SK-N-SH (cell line): ENCODE measurements at regions not wholly inside any gene's neighbourhood (a gene's known extent, or its start where the extent isn't known, plus 50 kb on each side); places are given as distances from the start of the nearest gene placed in this dataset.

Experiments
- CTCF ChIA-PET: fragments of 300-600, 350-600 bp; formaldehyde crosslinking; extraction: SDS; loops from one replicate; lab custom pipeline; 2021; lab: Yijun Ruan, JAX
- POLR2A ChIA-PET: fragments of 350-600 bp; sonication (Branson Sonifier 250); formaldehyde crosslinking; extraction: SDS; loops from one replicate; lab custom pipeline; 2020; ENCODE audit warnings: antibody characterized with exemption, inconsistent platforms; lab: Yijun Ruan, JAX
- DNase-seq: peaks from one replicate; pipeline ENCODE4 v3.0.0; 2012
- H2AFZ ChIP-seq: fragments of 200-600 bp; sonication (generic); 2 replicates; pipeline ENCODE4 v1.8.1; 2016; ENCODE audit warnings: antibody characterized with exemption, mild to moderate bottlenecking, low read depth
- H3F3A ChIP-seq: fragments of 200-600 bp; sonication (generic); replicated peaks from 2 replicates; pipeline ENCODE3; 2016; ENCODE audit warnings: antibody characterized with exemption, mild to moderate bottlenecking; ENCODE audit not compliant: insufficient read depth
- H3K27ac ChIP-seq, 2 experiments: fragments of 200-500 bp in 1 of 2; fragments of 200-600 bp in 1 of 2; sonication (Bioruptor generic) in 1 of 2; sonication (generic), shearing (Covaris generic) in 1 of 2; 2 replicates each; pipeline versions ENCODE4 v1.5.1 to v1.6.1; 2014 to 2016; ENCODE audit warnings: low read depth in 2 of 2, inconsistent platforms in 1 of 2, low read length in 1 of 2, mild to moderate bottlenecking in 1 of 2, mixed read lengths in 1 of 2
- H3K27me3 ChIP-seq: fragments of 200-600 bp; sonication (generic), shearing (Covaris generic); 2 replicates; pipeline ENCODE4 v1.6.1; 2016; ENCODE audit warnings: mixed run types; ENCODE audit not compliant: insufficient read depth
- H3K36me3 ChIP-seq, 2 experiments: fragments of 200-500 bp in 1 of 2; fragments of 200-600 bp in 1 of 2; sonication (Bioruptor generic) in 1 of 2; sonication (generic) in 1 of 2; replicated peaks in 1 of 2; 2 replicates each; pipeline versions ENCODE3 to v1.5.1; 2014 to 2016; ENCODE audit warnings: low read length in 1 of 2, mild to moderate bottlenecking in 1 of 2; ENCODE audit not compliant: insufficient read depth in 2 of 2, control insufficient read depth in 1 of 2
- H3K4me1 ChIP-seq, 2 experiments: fragments of 200-500 bp in 1 of 2; fragments of 200-600 bp in 1 of 2; sonication (Bioruptor generic) in 1 of 2; sonication (generic), shearing (Covaris generic) in 1 of 2; 2 replicates each; pipeline versions ENCODE4 v1.5.1 to v1.6.1; 2014 to 2016; ENCODE audit warnings: low read depth in 1 of 2, low read length in 1 of 2, mixed run types in 1 of 2; ENCODE audit not compliant: insufficient read depth in 2 of 2, control insufficient read depth in 1 of 2
- H3K4me2 ChIP-seq: fragments of 200-600 bp; sonication (generic), shearing (Covaris generic); 2 replicates; pipeline ENCODE4 v1.6.1; 2017; ENCODE audit warnings: mixed run types
- H3K4me3 ChIP-seq, 2 experiments: fragments of 200-500 bp in 1 of 2; fragments of 200-600 bp in 1 of 2; sonication (Bioruptor generic) in 1 of 2; sonication (generic), shearing (Covaris generic) in 1 of 2; 2 replicates each; pipeline versions ENCODE4 v1.5.1 to v1.8.1; 2014 to 2016; ENCODE audit warnings: low read depth in 2 of 2, inconsistent platforms in 1 of 2, low read length in 1 of 2, mild to moderate bottlenecking in 1 of 2, mixed read lengths in 1 of 2, moderate library complexity in 1 of 2
- H3K79me2 ChIP-seq: fragments of 200-600 bp; sonication (generic); 2 replicates; pipeline ENCODE4 v1.8.1; 2017; ENCODE audit warnings: mild to moderate bottlenecking; ENCODE audit not compliant: insufficient read depth
- H3K9ac ChIP-seq: fragments of 200-600 bp; sonication (generic); 2 replicates; pipeline ENCODE4 v1.6.1; 2017; ENCODE audit warnings: mixed run types
- H3K9me2 ChIP-seq: fragments of 200-600 bp; sonication (generic); 2 replicates; pipeline ENCODE4 v1.6.1; 2017; ENCODE audit warnings: mixed run types
- H3K9me3 ChIP-seq: fragments of 200-600 bp; sonication (generic); 2 replicates; pipeline ENCODE4 v1.6.1; 2017; ENCODE audit warnings: mixed run types, mild to moderate bottlenecking, moderate library complexity
- H4K20me1 ChIP-seq: fragments of 200-600 bp; sonication (generic); 2 replicates; pipeline ENCODE4 v1.6.1; 2017; ENCODE audit warnings: mild to moderate bottlenecking, mixed run types; ENCODE audit not compliant: insufficient read depth
- CTCF ChIP-seq: fragments of 200-600 bp; sonication (generic); IDR thresholded peaks from 2 replicates; pipeline ENCODE4 v1.6.1; 2017; ENCODE audit warnings: antibody characterized with exemption, mild to moderate bottlenecking, moderate library complexity
- ELF1 ChIP-seq: IDR thresholded peaks from 2 replicates; pipeline ENCODE4 v1.4.0; 2012
- EP300 ChIP-seq, 2 experiments: IDR thresholded peaks; 2 replicates each; pipeline versions ENCODE4 v1.4.0 to v1.6.1; 2012; ENCODE audit warnings: borderline replicate concordance in 1 of 2, low read depth in 1 of 2, low read length in 1 of 2
- EZH2phosphoT487 ChIP-seq: fragments of 200-600 bp; sonication (generic); IDR thresholded peaks from 2 replicates; pipeline ENCODE4 v1.6.1; 2017; ENCODE audit warnings: low read depth, mixed run types, mild to moderate bottlenecking, antibody characterized with exemption, moderate library complexity, borderline replicate concordance
- JUND ChIP-seq: IDR thresholded peaks from 2 replicates; pipeline ENCODE4 v1.4.0; 2012
- MXI1 ChIP-seq: IDR thresholded peaks from 2 replicates; pipeline ENCODE4 v1.6.1; 2012; ENCODE audit warnings: mild to moderate bottlenecking, low read depth, low read length, improper control_type of control experiment
- NFIC ChIP-seq: IDR thresholded peaks from 2 replicates; pipeline ENCODE4 v1.4.0; 2012; ENCODE audit warnings: borderline replicate concordance
- POLR2AphosphoS5 ChIP-seq: IDR thresholded peaks from 2 replicates; pipeline ENCODE4 v1.6.1; 2012; ENCODE audit warnings: low read depth, low read length
- RAD21 ChIP-seq: IDR thresholded peaks from 2 replicates; pipeline ENCODE4 v1.6.1; 2012; ENCODE audit warnings: mild to moderate bottlenecking, low read length
- RXRA ChIP-seq: IDR thresholded peaks from 2 replicates; pipeline ENCODE4 v1.4.0; 2012; ENCODE audit warnings: low read depth, mild to moderate bottlenecking, borderline replicate concordance
- TAF1 ChIP-seq: IDR thresholded peaks from 2 replicates; pipeline ENCODE4 v1.6.1; 2012; ENCODE audit warnings: low read depth, mild to moderate bottlenecking, low read length, moderate library complexity, borderline replicate concordance
- ZBTB33 ChIP-seq: IDR thresholded peaks from 2 replicates; pipeline ENCODE4 v1.4.0; 2012; ENCODE audit warnings: low read depth, borderline replicate concordance
- WGBS: methylation state at CpG from one replicate; pipeline ENCODE4 v1.1.6; 2017; ENCODE audit warnings: low lambda C conversion rate; 5-methylcytosine and 5-hydroxymethylcytosine counted together

- CTCF ChIA-PET: no interaction called here
- H4K20me1 ChIP-seq: no peaks in the 10 kb centered on the region
- no peak overlapping the region for H3K4me2 ChIP-seq
- POLR2A ChIA-PET: no interaction called here
- WGBS: 66% methylated on average over 2 of the region's 2 CpGs
- peaks cover 0 to 5% of the 10 kb centered on the region in 2 experiments; a peak in 1 of 4 replicates for H3K4me1 ChIP-seq
- no peaks in the 10 kb centered on the region for H3K9me2 ChIP-seq
- TF ChIP-seq CTCF (no peak), TAF1 (no peak), NFIC (no peak), ELF1 (no peak), MXI1 (no peak), ZBTB33 (no peak), POLR2AphosphoS5 (no peak), RXRA (no peak), EP300 (IDR thresholded peaks at IDR 0.05; ENCODE audit: borderline replicate concordance in 1 of 2, low read depth in 1 of 2, low read length in 1 of 2) (no peak), EZH2phosphoT487 (no peak), RAD21 (no peak)
- no peak overlapping the region for H2AFZ ChIP-seq
- no peaks in the 10 kb centered on the region for H3K27me3 ChIP-seq
- no peak overlapping the region for H3K27ac ChIP-seq
- DNase-seq: no peak
- H3K79me2 ChIP-seq: no peaks in the 10 kb centered on the region
- no peaks in the 10 kb centered on the region for H3F3A ChIP-seq
- H3K4me3 ChIP-seq: no peak overlapping the region
- H3K9ac ChIP-seq: no peak overlapping the region
- H3K36me3 ChIP-seq: no peaks in the 10 kb centered on the region
- H3K9me3 ChIP-seq: peaks cover 5% of the 10 kb centered on the region; the same call in 1 of the 2 replicates
These were observed 116.5 kb downstream of the GATA3 start for GRCh38 chr10:8171008-8171407.

GRCh38 chr10:8172604-8173003, 118.1 kb downstream of the GATA3 start:
- no peak overlapping the region for H3K9ac ChIP-seq
- ChIA-PET CTCF (no interaction called here), POLR2A (no interaction called here)
- TF ChIP-seq JUND: no peak
- H3F3A ChIP-seq: no peaks in the 10 kb centered on the region
- peaks cover 0 to 5% of the 10 kb centered on the region in 2 experiments; a peak in 1 of 4 replicates for H3K4me1 ChIP-seq
- 88% methylated on average over 7 of the region's 7 CpGs for WGBS
- H3K79me2 ChIP-seq: no peaks in the 10 kb centered on the region
- H4K20me1 ChIP-seq: no peaks in the 10 kb centered on the region
- H3K4me3 ChIP-seq: no peak overlapping the region
- no peaks in the 10 kb centered on the region for H3K27me3 ChIP-seq
- no peak overlapping the region for H3K27ac ChIP-seq
- H3K9me3 ChIP-seq: peaks cover 5% of the 10 kb centered on the region; the same call in 1 of the 2 replicates
- H3K36me3 ChIP-seq: no peaks in the 10 kb centered on the region
- no peaks in the 10 kb centered on the region for H3K9me2 ChIP-seq
- no peak overlapping the region for H3K4me2 ChIP-seq
- DNase-seq: no peak
- no peak overlapping the region for H2AFZ ChIP-seq
